ENCODE measurements at regions not wholly inside any gene's neighbourhood (a gene's known extent, or its start where the extent isn't known, plus 50 kb on each side); places are given as distances from the start of the nearest gene placed in this dataset.
A peak's percentile ranks its signal among the peaks of the same experiment; 100 is the strongest.

DNA sequence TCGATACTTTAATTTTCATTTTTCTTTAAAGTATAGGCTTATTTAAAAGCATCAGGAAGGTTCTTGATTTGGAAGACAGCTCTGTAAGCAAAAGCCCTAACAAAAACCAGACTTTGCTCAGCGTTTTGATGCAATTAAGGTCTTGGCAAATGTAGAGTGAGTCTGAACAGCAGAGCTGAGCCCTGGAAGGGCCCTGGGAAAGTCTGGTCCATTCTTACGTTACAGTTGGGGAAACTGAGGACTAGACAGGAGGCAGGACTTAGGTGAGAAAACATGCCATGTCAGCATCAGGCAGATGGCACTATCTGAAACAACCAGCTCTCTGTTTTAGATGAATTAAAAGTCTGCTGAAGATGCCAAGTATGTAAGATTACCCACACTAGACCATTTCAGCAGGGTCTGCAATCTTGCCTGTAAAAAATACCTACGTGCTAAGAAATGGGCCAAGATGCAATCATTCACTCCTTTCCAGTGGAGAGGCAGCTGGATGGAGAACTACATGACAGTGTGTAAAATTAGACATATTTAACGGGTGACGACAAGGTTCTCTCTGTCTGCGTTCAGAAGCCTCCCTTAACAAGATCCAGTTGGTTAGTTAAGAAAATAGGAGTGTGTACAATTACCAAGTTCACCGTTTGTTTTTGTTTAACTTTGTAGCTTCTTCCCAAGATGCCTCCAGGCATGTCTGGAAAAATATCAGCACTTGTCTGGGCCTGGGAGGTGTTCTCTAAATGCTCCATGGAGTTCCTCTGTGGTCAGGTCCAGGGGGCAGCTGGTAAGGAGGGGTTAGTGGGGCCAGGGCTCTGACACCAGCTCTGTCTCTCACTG lies 502.3 kb upstream of the ZMIZ1 start:
- H3K9me3 Mint-ChIP-seq, result peaks cover 1% of the 10 kb centered on the region
- no peak overlapping the region for H3K27ac Mint-ChIP-seq
- H3K27me3 Mint-ChIP-seq, result peaks cover 8% of the 10 kb centered on the region
- ATAC-seq (ENCODE audit: low read depth), result no peak
- no peak for DNase-seq
- H3K36me3 Mint-ChIP-seq, result no peaks in the 10 kb centered on the region
- POLR2A ChIA-PET, result no interaction called here
- H3K4me3 Mint-ChIP-seq, result no peak overlapping the region
- H3K4me1 Mint-ChIP-seq, result peaks cover 2% of the 10 kb centered on the region

- ATAC-seq (ENCODE audit: low read depth), result no peak
- peaks cover 2% of the 10 kb centered on the region for H3K4me1 Mint-ChIP-seq
- no peak overlapping the region for H3K27ac Mint-ChIP-seq
- H3K4me3 Mint-ChIP-seq, result no peak overlapping the region
- H3K9me3 Mint-ChIP-seq, result peaks cover 1% of the 10 kb centered on the region
- POLR2A ChIA-PET, result no interaction called here
- DNase-seq, result no peak
- no peaks in the 10 kb centered on the region for H3K36me3 Mint-ChIP-seq
- peaks cover 5% of the 10 kb centered on the region for H3K27me3 Mint-ChIP-seq
Observed at GRCh38 chr10:78567680-78568455, 500.9 kb upstream of the ZMIZ1 start.

GRCh38 chr10:78568620-78569019 lies 500.1 kb upstream of the ZMIZ1 start:
- POLR2A ChIA-PET, result no interaction called here
- Mint-ChIP-seq H3K36me3 (no peaks in the 10 kb centered on the region), H3K9me3 (peaks cover 1% of the 10 kb centered on the region), H3K4me1 (peaks cover 2% of the 10 kb centered on the region), H3K4me3 (no peak overlapping the region), H3K27ac (no peak overlapping the region), H3K27me3 (peaks cover 5% of the 10 kb centered on the region)
- peak; percentile 58 for ATAC-seq (ENCODE audit: low read depth)
- DNase-seq, result no peak

DNA sequence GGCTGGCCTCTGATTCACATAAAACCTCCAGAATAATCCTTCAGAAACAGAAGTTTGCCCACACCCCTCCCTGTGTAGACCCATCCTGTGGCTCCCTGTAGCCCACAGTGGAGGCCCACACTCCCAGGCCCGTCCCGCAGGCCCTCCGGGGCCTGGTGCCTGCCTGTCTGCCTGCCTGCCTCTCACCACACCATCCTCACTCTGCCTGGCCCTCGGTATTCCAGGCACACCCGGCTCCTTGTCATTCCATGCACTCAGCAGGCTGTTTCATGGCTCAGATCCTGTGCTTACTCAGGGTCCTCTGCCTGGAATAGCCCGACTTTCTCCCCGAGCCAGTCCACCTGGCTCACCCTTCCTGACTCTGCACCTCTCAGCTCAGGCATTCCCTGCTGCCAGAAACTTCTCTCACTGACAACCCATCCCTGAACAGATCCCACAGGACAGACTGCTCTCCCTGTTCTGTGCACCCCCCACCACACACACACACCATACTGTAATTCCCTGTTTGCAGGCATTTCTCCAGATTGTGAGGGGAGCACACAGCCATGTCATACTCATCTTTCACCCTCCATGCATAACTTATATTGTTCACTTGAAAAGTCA lies 498.0 kb upstream of the ZMIZ1 start:
- no peak overlapping the region for H3K4me3 Mint-ChIP-seq
- ATAC-seq (ENCODE audit: low read depth) (no peak), DNase-seq (no peak)
- peaks cover 2% of the 10 kb centered on the region for H3K4me1 Mint-ChIP-seq
- H3K36me3 Mint-ChIP-seq, result no peaks in the 10 kb centered on the region
- POLR2A ChIA-PET, result no interaction called here
- H3K27ac Mint-ChIP-seq, result no peak overlapping the region
- peaks cover 1% of the 10 kb centered on the region for H3K9me3 Mint-ChIP-seq
- peaks cover 5% of the 10 kb centered on the region for H3K27me3 Mint-ChIP-seq

- Mint-ChIP-seq H3K4me3 (no peak overlapping the region), H3K9me3 (peaks cover 1% of the 10 kb centered on the region), H3K4me1 (peaks cover 2% of the 10 kb centered on the region), H3K36me3 (no peaks in the 10 kb centered on the region), H3K27me3 (peaks cover 5% of the 10 kb centered on the region), H3K27ac (no peak overlapping the region)
- ATAC-seq (ENCODE audit: low read depth) (no peak), DNase-seq (no peak)
- POLR2A ChIA-PET, result no interaction called here
Observed at GRCh38 chr10:78571286-78571685, 497.5 kb upstream of the ZMIZ1 start.

DNA sequence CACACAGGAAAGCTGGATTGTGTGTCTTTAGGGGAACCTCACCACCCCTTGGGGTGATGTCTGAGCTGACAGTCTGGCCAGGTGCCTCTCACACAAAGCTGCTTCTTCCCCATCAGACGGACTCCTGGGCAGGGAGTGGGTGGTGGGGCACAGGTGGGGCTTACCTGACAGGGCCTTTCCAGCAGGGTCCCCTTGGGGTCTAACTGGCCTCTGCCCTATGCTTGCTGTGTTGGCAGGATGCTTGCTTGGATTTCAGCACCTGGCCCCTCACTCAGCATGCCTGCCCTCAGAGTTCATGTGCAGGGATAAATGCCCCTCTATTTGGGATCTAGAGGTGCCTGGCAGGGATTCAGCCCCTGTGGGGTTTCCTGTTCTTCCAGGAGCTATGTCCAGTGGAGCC lies 496.9 kb upstream of the ZMIZ1 start:
- Mint-ChIP-seq H3K27ac (no peak overlapping the region), H3K36me3 (no peaks in the 10 kb centered on the region), H3K9me3 (peaks cover 1% of the 10 kb centered on the region), H3K4me1 (peaks cover 2% of the 10 kb centered on the region), H3K27me3 (peaks cover 5% of the 10 kb centered on the region), H3K4me3 (no peak overlapping the region)
- no peak for ATAC-seq (ENCODE audit: low read depth)
- POLR2A ChIA-PET, result no interaction called here
- DNase-seq, result no peak

- DNase-seq, result no peak
- Mint-ChIP-seq H3K4me3 (no peak overlapping the region), H3K36me3 (no peaks in the 10 kb centered on the region), H3K4me1 (no peaks in the 10 kb centered on the region), H3K27me3 (no peaks in the 10 kb centered on the region), H3K9me3 (no peaks in the 10 kb centered on the region), H3K27ac (no peak overlapping the region)
- ATAC-seq (ENCODE audit: low read depth), result no peak
- POLR2A ChIA-PET, result no interaction called here
Observed at GRCh38 chr10:78572565-78572964, 496.2 kb upstream of the ZMIZ1 start.

- no peaks in the 10 kb centered on the region for H3K36me3 Mint-ChIP-seq
- DNase-seq, result no peak
- H3K9me3 Mint-ChIP-seq, result no peaks in the 10 kb centered on the region
- POLR2A ChIA-PET, result no interaction called here
- no peak for ATAC-seq (ENCODE audit: low read depth)
- no peak overlapping the region for H3K4me3 Mint-ChIP-seq
- H3K27me3 Mint-ChIP-seq, result no peaks in the 10 kb centered on the region
- peaks cover 7% of the 10 kb centered on the region for H3K4me1 Mint-ChIP-seq
- H3K27ac Mint-ChIP-seq, result no peak overlapping the region
Observed at GRCh38 chr10:78574547-78574946, 494.2 kb upstream of the ZMIZ1 start.

DNA sequence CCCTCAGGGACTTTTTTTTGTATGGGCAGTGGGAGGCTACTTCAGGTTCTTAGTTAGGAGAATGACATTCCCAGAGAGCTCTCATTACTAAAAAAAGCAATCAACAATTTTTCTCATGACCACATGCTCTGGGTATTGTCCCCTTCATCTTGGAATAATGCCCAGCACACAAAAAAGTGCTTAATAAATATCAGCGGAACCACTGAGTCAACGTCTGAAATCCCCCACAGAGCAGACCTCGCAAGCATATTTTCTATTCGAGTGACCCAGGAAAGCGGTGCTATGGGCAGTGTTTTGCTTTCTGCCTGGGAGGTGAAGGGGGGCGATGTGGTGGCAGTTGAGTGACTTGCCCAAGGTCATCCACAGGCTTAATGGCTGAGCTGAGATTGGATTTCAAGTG lies 493.4 kb upstream of the ZMIZ1 start:
- no peaks in the 10 kb centered on the region for H3K9me3 Mint-ChIP-seq
- no peak overlapping the region for H3K4me3 Mint-ChIP-seq
- no peak for DNase-seq
- peak overlapping the region; percentile 36 for H3K27ac Mint-ChIP-seq
- H3K36me3 Mint-ChIP-seq, result no peaks in the 10 kb centered on the region
- ATAC-seq (ENCODE audit: low read depth), result no peak
- H3K27me3 Mint-ChIP-seq, result no peaks in the 10 kb centered on the region
- POLR2A ChIA-PET, result no interaction called here
- peaks cover 7% of the 10 kb centered on the region for H3K4me1 Mint-ChIP-seq

DNA sequence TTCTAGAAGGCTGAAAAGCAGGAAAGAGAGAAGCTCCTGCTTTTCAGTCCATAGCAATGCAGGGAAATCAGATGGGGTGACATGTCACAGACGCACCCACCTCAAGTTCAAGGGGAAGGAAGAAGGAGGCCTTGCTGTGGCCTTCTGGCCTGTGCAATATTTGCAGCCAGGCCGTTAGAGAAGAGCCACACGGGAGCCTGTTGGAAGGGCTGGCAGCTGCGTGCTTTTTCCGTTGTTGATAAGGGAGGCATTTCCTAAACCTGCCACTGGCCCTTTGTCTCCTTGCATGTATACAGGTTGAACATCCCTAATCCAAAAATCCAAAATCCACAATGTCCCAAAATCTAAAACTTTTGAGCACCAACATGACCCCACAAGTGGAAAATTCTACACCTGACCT lies 492.5 kb upstream of the ZMIZ1 start:
- Mint-ChIP-seq H3K9me3 (no peaks in the 10 kb centered on the region), H3K4me1 (peaks cover 7% of the 10 kb centered on the region), H3K27ac (no peak overlapping the region), H3K36me3 (no peaks in the 10 kb centered on the region), H3K27me3 (peaks cover 4% of the 10 kb centered on the region), H3K4me3 (no peak overlapping the region)
- ATAC-seq (ENCODE audit: low read depth), result no peak
- DNase-seq, result no peak
- POLR2A ChIA-PET, result no interaction called here

DNA sequence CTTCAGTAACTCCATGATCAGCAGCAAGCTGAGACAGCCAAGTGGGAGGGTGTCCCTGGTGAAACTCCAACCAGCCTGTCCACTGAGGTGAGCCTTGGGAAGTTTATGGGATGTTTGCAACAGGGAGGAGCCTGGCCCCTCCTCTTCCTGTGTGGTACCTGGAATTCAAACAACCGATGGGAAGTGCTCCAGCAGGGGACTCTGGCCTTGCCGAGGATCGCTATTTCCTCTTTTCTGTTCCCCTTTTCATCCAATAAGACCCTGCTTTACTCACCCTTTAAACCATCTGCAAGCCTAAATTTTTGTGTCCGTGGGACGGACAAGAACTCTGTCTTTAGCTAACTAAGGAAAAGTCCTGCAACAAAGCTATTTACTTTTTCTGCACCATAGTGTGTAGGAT lies 491.1 kb upstream of the ZMIZ1 start:
- no peaks in the 10 kb centered on the region for H3K36me3 Mint-ChIP-seq
- H3K4me1 Mint-ChIP-seq, result peaks cover 7% of the 10 kb centered on the region
- POLR2A ChIA-PET, result no interaction called here
- peaks cover 4% of the 10 kb centered on the region for H3K27me3 Mint-ChIP-seq
- no peak overlapping the region for H3K27ac Mint-ChIP-seq
- ATAC-seq (ENCODE audit: low read depth) (no peak), DNase-seq (no peak)
- H3K9me3 Mint-ChIP-seq, result no peaks in the 10 kb centered on the region
- no peak overlapping the region for H3K4me3 Mint-ChIP-seq

DNA sequence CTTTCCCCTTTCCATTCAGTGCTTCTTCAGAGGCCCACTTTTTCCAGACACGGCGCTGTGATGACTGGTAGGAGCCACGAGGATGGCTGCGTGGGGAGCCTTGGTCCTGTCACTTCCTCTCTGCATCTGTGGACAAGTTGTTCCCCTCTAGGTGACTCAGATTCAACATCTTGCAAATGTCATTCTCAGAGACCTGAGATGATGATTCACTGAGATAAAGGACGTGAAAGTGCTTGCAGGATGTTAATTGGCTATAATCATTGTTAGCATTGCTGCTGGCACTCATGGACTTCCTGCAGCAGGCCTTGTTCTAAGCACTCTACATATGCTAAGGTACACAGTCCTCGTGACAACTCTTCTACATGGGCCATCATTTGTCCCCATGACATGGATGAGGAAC lies 489.8 kb upstream of the ZMIZ1 start:
- POLR2A ChIA-PET, result no interaction called here
- H3K4me1 Mint-ChIP-seq, result peaks cover 7% of the 10 kb centered on the region
- peaks cover 7% of the 10 kb centered on the region for H3K27me3 Mint-ChIP-seq
- ATAC-seq (ENCODE audit: low read depth) (peak; percentile 82), DNase-seq (no peak)
- no peaks in the 10 kb centered on the region for H3K36me3 Mint-ChIP-seq
- peak overlapping the region; percentile 19 for H3K27ac Mint-ChIP-seq
- no peaks in the 10 kb centered on the region for H3K9me3 Mint-ChIP-seq
- H3K4me3 Mint-ChIP-seq, result no peak overlapping the region

DNA sequence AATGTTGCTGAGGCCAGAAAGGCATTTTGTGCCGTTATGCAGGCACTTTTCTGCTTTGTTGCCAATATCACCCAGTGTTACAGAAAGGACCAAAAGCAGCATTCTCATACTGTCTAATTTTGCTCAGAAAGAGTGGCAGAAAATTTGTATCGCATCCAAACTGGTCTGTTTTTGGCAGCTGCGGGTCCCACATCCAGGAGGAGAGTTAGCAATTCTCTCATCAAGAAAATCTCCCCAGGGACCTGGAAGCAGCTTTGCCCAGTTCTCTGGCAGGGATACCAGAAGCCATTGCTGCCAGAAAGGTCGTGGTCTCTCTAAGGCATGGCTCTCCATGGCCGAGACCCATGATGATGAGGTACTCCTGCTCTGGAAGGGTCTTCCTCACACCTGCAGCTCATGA lies 489.2 kb upstream of the ZMIZ1 start:
- ATAC-seq (ENCODE audit: low read depth), result no peak
- H3K9me3 Mint-ChIP-seq, result no peaks in the 10 kb centered on the region

DNA sequence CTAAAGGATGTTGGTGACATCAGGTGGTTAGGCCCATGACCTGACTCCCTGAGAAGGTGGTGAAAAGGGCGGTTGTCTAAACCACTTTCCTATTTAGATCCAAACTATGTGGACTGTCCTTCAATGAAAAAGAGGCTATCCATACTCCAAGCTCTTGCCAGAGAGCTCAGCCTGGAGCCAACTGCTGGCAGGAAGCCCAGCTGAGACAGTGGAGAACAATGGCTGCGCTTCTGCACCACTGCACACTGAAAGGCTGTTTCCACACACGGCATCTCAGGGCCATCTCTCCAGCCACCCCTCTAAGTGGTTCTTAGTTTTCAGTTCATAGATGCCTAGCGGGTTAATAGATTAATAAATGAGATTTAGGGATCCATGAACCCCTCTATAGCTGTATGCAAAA lies 488.8 kb upstream of the ZMIZ1 start:
- H3K27me3 Mint-ChIP-seq, result peaks cover 7% of the 10 kb centered on the region
- H3K27ac Mint-ChIP-seq, result no peak overlapping the region
- no peak overlapping the region for H3K4me3 Mint-ChIP-seq
- H3K36me3 Mint-ChIP-seq, result no peaks in the 10 kb centered on the region
- POLR2A ChIA-PET, result no interaction called here
- no peaks in the 10 kb centered on the region for H3K9me3 Mint-ChIP-seq
- no peak for ATAC-seq (ENCODE audit: low read depth)
- DNase-seq, result no peak
- peaks cover 7% of the 10 kb centered on the region for H3K4me1 Mint-ChIP-seq

More for the DNA sequence above, 489.2 kb upstream of the ZMIZ1 start:
- no peak for DNase-seq
- Mint-ChIP-seq H3K27ac (no peak overlapping the region), H3K27me3 (peaks cover 7% of the 10 kb centered on the region), H3K4me1 (peaks cover 7% of the 10 kb centered on the region), H3K4me3 (no peak overlapping the region), H3K36me3 (no peaks in the 10 kb centered on the region)
- POLR2A ChIA-PET, result no interaction called here
